ENCODE measurements at regions not wholly inside any gene's neighbourhood (a gene's known extent, or its start where the extent isn't known, plus 50 kb on each side); places are given as distances from the start of the nearest gene placed in this dataset.
A peak's percentile ranks its signal among the peaks of the same experiment; 100 is the strongest.

GRCh38 chr3:84820126-84820525 is 138.7 kb upstream of the CADM2 start:
- no peak for DNase-seq
- in situ Hi-C loops (cut with MboI; ENCODE audit: low pct_unique_long_range_greater_than_20kb, low sequenced_read_pairs), result no loop called here

- in situ Hi-C loops (cut with MboI; ENCODE audit: low pct_unique_long_range_greater_than_20kb, low sequenced_read_pairs), result no loop called here
- DNase-seq, result no peak
Observed at GRCh38 chr3:84820906-84821305, 137.9 kb upstream of the CADM2 start.

GRCh38 chr3:84825817-84826216 is 133.0 kb upstream of the CADM2 start:
- in situ Hi-C loops (cut with MboI; ENCODE audit: low pct_unique_long_range_greater_than_20kb, low sequenced_read_pairs), result no loop called here
- DNase-seq, result no peak

- DNase-seq, result no peak
- in situ Hi-C loops (cut with MboI; ENCODE audit: low pct_unique_long_range_greater_than_20kb, low sequenced_read_pairs), result no loop called here
Observed at GRCh38 chr3:84830476-84830875, 128.3 kb upstream of the CADM2 start.

- in situ Hi-C loops (cut with MboI; ENCODE audit: low pct_unique_long_range_greater_than_20kb, low sequenced_read_pairs), result no loop called here
- no peak for DNase-seq
Observed at GRCh38 chr3:84835366-84835765, 123.4 kb upstream of the CADM2 start.

GRCh38 chr3:84836961-84837360 is 121.8 kb upstream of the CADM2 start:
- in situ Hi-C loops (cut with MboI; ENCODE audit: low pct_unique_long_range_greater_than_20kb, low sequenced_read_pairs), result no loop called here
- peak; percentile 8 for DNase-seq

- in situ Hi-C loops (cut with MboI; ENCODE audit: low pct_unique_long_range_greater_than_20kb, low sequenced_read_pairs), result no loop called here
- DNase-seq, result no peak
Observed at GRCh38 chr3:84877092-84877491, 81.7 kb upstream of the CADM2 start.

- DNase-seq, result no peak
- in situ Hi-C loops (cut with MboI; ENCODE audit: low pct_unique_long_range_greater_than_20kb, low sequenced_read_pairs), result no loop called here
Observed at GRCh38 chr3:84881288-84881687, 77.5 kb upstream of the CADM2 start.

GRCh38 chr3:84885199-84885882 is 73.4 kb upstream of the CADM2 start:
- in situ Hi-C loops (cut with MboI; ENCODE audit: low pct_unique_long_range_greater_than_20kb, low sequenced_read_pairs), result no loop called here

GRCh38 chr3:84891851-84892250 is 66.9 kb upstream of the CADM2 start:
- in situ Hi-C loops (cut with MboI; ENCODE audit: low pct_unique_long_range_greater_than_20kb, low sequenced_read_pairs), result no loop called here

More at GRCh38 chr3:84885199-84885882, 73.4 kb upstream of the CADM2 start:
- no peak for DNase-seq

GRCh38 chr3:84893211-84893610 is 65.6 kb upstream of the CADM2 start:
- DNase-seq, result no peak
- in situ Hi-C loops (cut with MboI; ENCODE audit: low pct_unique_long_range_greater_than_20kb, low sequenced_read_pairs), result no loop called here

More at GRCh38 chr3:84891851-84892250, 66.9 kb upstream of the CADM2 start:
- no peak for DNase-seq

- DNase-seq, result no peak
- in situ Hi-C loops (cut with MboI; ENCODE audit: low pct_unique_long_range_greater_than_20kb, low sequenced_read_pairs), result no loop called here
Observed at GRCh38 chr3:84904212-84904611, 54.6 kb upstream of the CADM2 start.

- DNase-seq, result no peak
- in situ Hi-C loops (cut with MboI; ENCODE audit: low pct_unique_long_range_greater_than_20kb, low sequenced_read_pairs), result no loop called here
Observed at GRCh38 chr3:84904816-84905555, 53.8 kb upstream of the CADM2 start.

GRCh38 chr3:84905556-84905920 is 53.3 kb upstream of the CADM2 start:
- in situ Hi-C loops (cut with MboI; ENCODE audit: low pct_unique_long_range_greater_than_20kb, low sequenced_read_pairs), result no loop called here
- no peak for DNase-seq

- in situ Hi-C loops (cut with MboI; ENCODE audit: low pct_unique_long_range_greater_than_20kb, low sequenced_read_pairs), result no loop called here
- DNase-seq, result no peak
Observed at GRCh38 chr3:84906065-84906464, 52.7 kb upstream of the CADM2 start.

All from KBM-7 (cell line).